NB4 (cell line): ENCODE measurements at regions not wholly inside any gene's neighbourhood (a gene's known extent, or its start where the extent isn't known, plus 50 kb on each side); places are given as distances from the start of the nearest gene placed in this dataset.

Source experiments
- DNase-seq: peaks from one replicate; pipeline ENCODE4 v3.0.0; 2010; ENCODE audit warnings: low read depth
- H3K4me3 ChIP-seq: one replicate; pipeline ENCODE4 v1.5.1; 2011; ENCODE audit warnings: mild to moderate bottlenecking, low read depth, low read length, moderate library complexity
- MYC ChIP-seq: IDR thresholded peaks from 2 replicates; pipeline ENCODE4 v1.6.1; 2011; ENCODE audit warnings: low read depth, low read length
- POLR2A ChIP-seq: IDR thresholded peaks from 2 replicates; pipeline ENCODE4 v1.6.1; 2011; ENCODE audit warnings: mild to moderate bottlenecking; ENCODE audit not compliant: insufficient read length; ENCODE audit errors: extremely low read depth
- TF ChIP-seq, protein P1 (sequence below): IDR thresholded peaks from 2 replicates; pipeline ENCODE4 v1.6.1; 2011; ENCODE audit warnings: low read depth, low read length
- TF ChIP-seq, protein P2 (sequence below): IDR thresholded peaks from one replicate; pipeline ENCODE4 v1.5.1; 2012; ENCODE audit warnings: low read depth, low read length

DNA sequence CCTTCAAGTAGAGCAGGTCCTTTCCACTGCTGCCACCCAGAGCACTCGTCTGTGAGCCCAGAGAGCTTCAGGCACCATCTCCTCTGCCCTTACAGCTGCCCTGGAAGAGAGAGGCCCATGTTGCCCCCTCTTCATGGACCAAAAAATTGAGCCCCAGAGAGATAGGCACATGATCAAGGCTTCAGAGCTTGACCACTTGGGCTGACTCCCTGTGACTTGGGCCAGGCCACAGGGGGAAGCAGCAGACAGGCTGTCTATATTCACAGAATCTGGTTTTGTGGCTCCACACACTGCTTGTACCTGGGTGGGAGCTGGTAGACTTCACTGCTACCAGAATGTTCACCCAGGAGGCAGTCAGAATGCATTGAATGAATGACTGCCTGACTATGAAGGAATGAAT lies 58.2 kb downstream of the SMIM38 start:
- DNase-seq: no peak
- TF ChIP-seq, protein P1, sequence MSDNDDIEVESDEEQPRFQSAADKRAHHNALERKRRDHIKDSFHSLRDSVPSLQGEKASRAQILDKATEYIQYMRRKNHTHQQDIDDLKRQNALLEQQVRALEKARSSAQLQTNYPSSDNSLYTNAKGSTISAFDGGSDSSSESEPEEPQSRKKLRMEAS: no peak
- TF ChIP-seq MYC (no peak), POLR2A (no peak)
- TF ChIP-seq, protein P2, sequence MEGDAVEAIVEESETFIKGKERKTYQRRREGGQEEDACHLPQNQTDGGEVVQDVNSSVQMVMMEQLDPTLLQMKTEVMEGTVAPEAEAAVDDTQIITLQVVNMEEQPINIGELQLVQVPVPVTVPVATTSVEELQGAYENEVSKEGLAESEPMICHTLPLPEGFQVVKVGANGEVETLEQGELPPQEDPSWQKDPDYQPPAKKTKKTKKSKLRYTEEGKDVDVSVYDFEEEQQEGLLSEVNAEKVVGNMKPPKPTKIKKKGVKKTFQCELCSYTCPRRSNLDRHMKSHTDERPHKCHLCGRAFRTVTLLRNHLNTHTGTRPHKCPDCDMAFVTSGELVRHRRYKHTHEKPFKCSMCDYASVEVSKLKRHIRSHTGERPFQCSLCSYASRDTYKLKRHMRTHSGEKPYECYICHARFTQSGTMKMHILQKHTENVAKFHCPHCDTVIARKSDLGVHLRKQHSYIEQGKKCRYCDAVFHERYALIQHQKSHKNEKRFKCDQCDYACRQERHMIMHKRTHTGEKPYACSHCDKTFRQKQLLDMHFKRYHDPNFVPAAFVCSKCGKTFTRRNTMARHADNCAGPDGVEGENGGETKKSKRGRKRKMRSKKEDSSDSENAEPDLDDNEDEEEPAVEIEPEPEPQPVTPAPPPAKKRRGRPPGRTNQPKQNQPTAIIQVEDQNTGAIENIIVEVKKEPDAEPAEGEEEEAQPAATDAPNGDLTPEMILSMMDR: no peak
- H3K4me3 ChIP-seq: no peak overlapping the region

DNA sequence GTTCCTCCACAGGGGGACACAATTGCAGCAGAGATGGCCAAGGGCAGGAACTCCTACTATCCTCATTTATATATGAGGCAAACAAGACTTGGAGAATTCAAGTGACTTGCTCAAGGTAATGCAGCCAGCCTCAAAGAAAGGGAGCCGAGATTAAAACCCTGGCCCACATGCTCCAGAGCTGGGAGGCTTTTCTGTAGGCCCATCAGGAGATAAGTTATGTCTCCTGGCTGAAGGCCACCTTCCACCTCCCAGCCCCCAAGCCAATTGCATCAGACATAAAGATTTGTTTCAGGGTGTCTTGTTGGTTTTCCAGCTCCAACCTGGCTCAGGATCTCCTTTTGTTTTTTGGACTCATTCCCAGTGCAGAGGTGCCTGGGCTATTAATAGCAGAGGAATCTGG lies 59.5 kb downstream of the SMIM38 start:
- no peak overlapping the region for H3K4me3 ChIP-seq
- TF ChIP-seq MYC (no peak), POLR2A (no peak)
- TF ChIP-seq, protein P1: no peak
- TF ChIP-seq, protein P2: no peak
- no peak for DNase-seq

DNA sequence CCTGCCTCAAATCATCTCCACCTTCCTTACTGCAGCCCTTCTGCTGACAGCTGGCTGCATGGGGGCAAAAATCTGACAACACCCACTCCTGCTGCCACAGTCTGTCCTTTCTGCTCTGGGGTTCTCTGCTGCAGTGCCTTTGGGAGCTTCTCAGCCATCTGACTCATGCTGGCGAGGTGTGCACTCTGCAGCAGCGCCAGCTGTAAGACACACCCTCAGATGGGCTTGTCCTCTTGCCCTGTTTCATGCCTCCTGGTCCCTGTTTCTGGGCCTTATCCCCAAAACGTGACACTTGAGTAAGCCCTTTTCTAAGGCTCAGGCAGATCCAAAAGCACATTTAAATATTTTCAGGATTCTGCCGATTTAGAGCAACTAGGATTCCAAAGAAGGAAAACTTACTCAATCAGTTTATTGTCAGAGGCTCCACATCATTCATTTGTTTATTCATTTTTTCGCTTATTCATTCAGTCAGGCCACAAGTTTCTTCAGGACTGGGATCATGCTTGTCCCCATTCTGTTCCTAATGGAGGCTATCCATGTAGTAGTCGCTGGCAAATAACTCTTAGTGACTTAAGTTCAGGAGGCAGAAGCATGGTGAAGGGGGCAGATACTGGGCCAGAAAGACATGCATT lies 60.2 kb downstream of the SMIM38 start:
- no peak for DNase-seq
- no peak overlapping the region for H3K4me3 ChIP-seq
- TF ChIP-seq POLR2A (no peak), MYC (no peak)
- TF ChIP-seq, protein P1: no peak
- TF ChIP-seq, protein P2: no peak

DNA sequence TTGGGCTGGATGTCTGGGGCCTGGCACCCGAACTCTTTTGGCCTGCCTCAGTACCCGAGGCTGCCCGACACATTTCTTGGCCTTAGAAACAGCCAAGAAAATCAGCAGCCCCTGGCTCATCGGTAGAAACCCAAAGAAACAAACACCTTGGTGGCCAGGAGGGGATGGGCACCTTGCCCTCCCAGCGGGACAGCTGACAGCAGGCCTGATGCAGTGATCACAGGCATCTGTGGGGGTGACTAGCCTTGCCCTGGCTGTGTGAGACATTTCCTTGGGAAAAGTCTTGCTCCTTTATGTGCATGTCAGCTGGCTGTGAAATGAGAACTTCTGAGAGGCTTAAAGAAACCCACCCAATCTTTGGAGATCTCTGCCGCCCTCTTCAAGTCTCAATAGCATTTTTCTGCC lies 60.9 kb downstream of the SMIM38 start:
- DNase-seq: no peak
- TF ChIP-seq, protein P1: no peak
- TF ChIP-seq POLR2A (no peak), MYC (no peak)
- TF ChIP-seq, protein P2: no peak
- H3K4me3 ChIP-seq: no peak overlapping the region

DNA sequence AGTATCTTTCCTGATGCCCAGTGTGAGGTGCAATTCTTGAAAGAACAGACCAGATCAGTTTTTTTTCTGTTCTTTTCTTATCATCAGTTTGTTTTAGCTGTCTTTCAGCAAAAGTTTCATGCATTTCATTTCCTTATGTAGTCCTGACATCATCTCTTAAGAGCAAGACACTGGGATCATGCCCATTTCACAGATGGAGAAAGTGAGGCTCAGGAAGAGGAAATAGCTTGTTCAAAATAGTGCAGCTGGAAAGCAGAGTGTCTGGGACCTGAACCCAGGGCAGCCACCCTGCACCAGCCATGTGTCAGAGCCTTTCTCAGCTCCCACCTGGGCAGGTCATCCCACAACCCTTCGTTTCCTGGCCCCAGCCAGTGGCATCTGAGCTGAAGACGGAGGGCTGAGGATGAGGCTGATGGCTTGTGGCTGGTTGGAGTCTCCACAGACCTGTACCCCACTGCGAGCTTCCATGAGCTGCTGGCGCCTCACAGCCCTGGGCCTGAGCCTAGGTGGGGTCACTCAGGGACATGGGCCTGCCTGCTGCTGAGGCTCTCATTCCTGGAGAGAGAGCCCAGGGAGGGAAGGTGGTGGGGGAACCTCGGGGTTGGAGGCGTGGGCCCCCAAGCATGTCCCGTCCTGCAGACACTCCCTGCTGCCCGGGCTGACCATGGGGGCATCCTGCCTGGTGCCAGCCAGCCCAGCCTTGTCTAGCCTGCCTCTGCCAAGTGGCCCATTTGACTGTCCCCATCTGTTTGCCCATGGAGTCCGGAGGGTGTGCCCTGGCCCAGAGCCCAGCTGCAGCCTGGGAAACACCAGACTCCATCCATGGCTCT lies 61.8 kb downstream of the SMIM38 start:
- no peak overlapping the region for H3K4me3 ChIP-seq
- TF ChIP-seq, protein P2: no peak
- no peak for TF ChIP-seq MYC
- TF ChIP-seq, protein P1: no peak
- TF ChIP-seq POLR2A: no peak
- DNase-seq: no peak
